HepG2 (cell line): ENCODE measurements at regions not wholly inside any gene's neighbourhood (a gene's known extent, or its start where the extent isn't known, plus 50 kb on each side); places are given as distances from the start of the nearest gene placed in this dataset.
A peak's percentile ranks its signal among the peaks of the same experiment; 100 is the strongest.

Source experiments
- ATAC-seq: fragments of 200-7000 bp; cut with Tn5 transposase; 3 replicates; pipeline ENCODE4 v1.9.1; 2020; ENCODE audit warnings: mild to moderate bottlenecking, moderate library complexity
- BruUV-seq: library from RNA; stranded (reverse); fragments of 400-500 nt; replicated peaks from 2 replicates; lab custom pipeline; 2021; lab: Mats Ljungman, UMichigan
- CTCF ChIA-PET: fragments of 300-600 bp; formaldehyde crosslinking; extraction: SDS; loops from one replicate; lab custom pipeline; 2021; ENCODE audit warnings: low total read pairs, inconsistent platforms, low intra/inter-chr PET ratio; lab: Yijun Ruan, JAX
- POLR2A ChIA-PET: fragments of 350-600 bp; sonication (Branson Sonifier 250); formaldehyde crosslinking; loops from one replicate; lab custom pipeline; 2020; ENCODE audit warnings: antibody characterized with exemption, inconsistent platforms; lab: Yijun Ruan, JAX
- DNase-seq: peaks from one replicate; pipeline ENCODE4 v3.0.0-alpha.2; 2015; ENCODE audit warnings: low spot score
- FAIRE-seq: peaks from 3 replicates; lab custom pipeline; 2011; peaks lifted over from hg19 to GRCh38; lab: Jason Lieb, UNC
- H2AFZ ChIP-seq: one replicate; pipeline ENCODE4 v1.6.1; 2011; ENCODE audit warnings: low read length, inconsistent platforms
- H3K27ac ChIP-seq: fragments of 300-600 bp; 3 replicates; pipeline ENCODE4 v1.8.0; 2011; ENCODE audit warnings: mixed run types, mild to moderate bottlenecking, mixed read lengths, low read length, inconsistent platforms; ENCODE audit not compliant: insufficient read depth; ENCODE audit errors: extremely low read length
- H3K27me3 ChIP-seq, 2 experiments: fragments of 200-600 bp in 1 of 2; 2 replicates in 1 of 2; 3 replicates in 1 of 2; pipeline versions ENCODE4 v1.6.0 to v1.8.0; 2011; ENCODE audit warnings: low read length in 2 of 2, mild to moderate bottlenecking in 2 of 2, moderate library complexity in 2 of 2, inconsistent platforms in 1 of 2; ENCODE audit not compliant: insufficient read depth in 2 of 2, control insufficient read depth in 1 of 2
- H3K36me3 ChIP-seq, 2 experiments: fragments of 200-600 bp in 1 of 2; replicated peaks in 1 of 2; 2 replicates in 1 of 2; 3 replicates in 1 of 2; pipeline versions ENCODE4 v1.5.1 to v1.8.0; 2011; ENCODE audit warnings: low read length in 2 of 2, inconsistent platforms in 1 of 2; ENCODE audit not compliant: insufficient read depth in 2 of 2, control insufficient read depth in 1 of 2
- H3K4me1 ChIP-seq: 2 replicates; pipeline ENCODE4 v1.5.1; 2012; ENCODE audit warnings: low read length, inconsistent platforms; ENCODE audit not compliant: insufficient read depth
- H3K4me2 ChIP-seq: 2 replicates; pipeline ENCODE4 v1.6.0; 2011; ENCODE audit warnings: low read depth, low read length, inconsistent platforms
- H3K4me3 ChIP-seq, 3 experiments: fragments of 200-600 bp in 1 of 3; sonication (generic), shearing (Covaris generic) in 1 of 3; replicated peaks in 1 of 3; 2 replicates each; pipeline ENCODE4 v1.5.1; 2011 to 2016; ENCODE audit warnings: low read length in 3 of 3, inconsistent platforms in 2 of 3, low read depth in 2 of 3, mild to moderate bottlenecking in 2 of 3, control low read depth in 1 of 3, mixed read lengths in 1 of 3; ENCODE audit not compliant: insufficient read depth in 1 of 3
- H3K79me2 ChIP-seq: one replicate; pipeline ENCODE4 v1.6.1; 2011; ENCODE audit warnings: low read length, inconsistent platforms; ENCODE audit not compliant: insufficient read depth
- H3K9ac ChIP-seq: 2 replicates; pipeline ENCODE4 v1.6.0; 2011; ENCODE audit warnings: mild to moderate bottlenecking, low read depth, low read length, inconsistent platforms; ENCODE audit not compliant: insufficient read depth
- H3K9me3 ChIP-seq: 2 replicates; pipeline ENCODE4 v1.5.1; 2012; ENCODE audit warnings: mild to moderate bottlenecking, low read length
- H4K20me1 ChIP-seq: 2 replicates; pipeline ENCODE4 v1.6.0; 2011; ENCODE audit warnings: inconsistent platforms, mild to moderate bottlenecking, low read length, moderate library complexity; ENCODE audit not compliant: insufficient read depth
- ASH2L ChIP-seq: fragments of 300-600, 200-600 bp; sonication (generic); IDR thresholded peaks from 2 replicates; pipeline ENCODE4 v1.7.0; 2017; ENCODE audit warnings: low read depth, mild to moderate bottlenecking, moderate library complexity, mixed read lengths, low read length; ENCODE audit not compliant: insufficient read length
- FOXJ3 ChIP-seq: sonication (generic); formaldehyde crosslinking; IDR thresholded peaks from 2 replicates; pipeline ENCODE4 v1.4.0; 2020; ENCODE audit warnings: missing genetic modification reagents, mild to moderate bottlenecking, borderline replicate concordance
- FOXP1 ChIP-seq, 2 experiments: fragments of 450-650 bp in 1 of 2; IDR thresholded peaks; 2 replicates each; pipeline ENCODE4 v1.6.1; 2017 to 2018; ENCODE audit warnings: antibody characterized with exemption in 1 of 2
- HMG20A ChIP-seq: IDR thresholded peaks from 2 replicates; pipeline ENCODE4 v1.6.1; 2016; ENCODE audit warnings: borderline replicate concordance
- HNF4G ChIP-seq, 2 experiments: sonication (generic) in 1 of 2; formaldehyde crosslinking in 1 of 2; IDR thresholded peaks; 2 replicates each; pipeline versions ENCODE4 v1.4.0 to v1.6.1; 2011 to 2020; ENCODE audit warnings: borderline replicate concordance in 2 of 2, low read depth in 2 of 2, mild to moderate bottlenecking in 2 of 2, low read length in 1 of 2, missing genetic modification reagents in 1 of 2, moderate library complexity in 1 of 2
- MAFK ChIP-seq, 2 experiments: IDR thresholded peaks in 1 of 2; conservative IDR thresholded peaks in 1 of 2; 2 replicates each; pipeline ENCODE4 v1.6.1; 2011; ENCODE audit warnings: improper control_type of control experiment in 2 of 2, low read length in 2 of 2
- TBL1XR1 ChIP-seq: fragments of 150-350 bp; IDR thresholded peaks from 2 replicates; pipeline ENCODE4 v1.6.1; 2014; ENCODE audit warnings: borderline replicate concordance, low read length; ENCODE audit not compliant: partially characterized antibody
- TCF7 ChIP-seq: sonication (generic); IDR thresholded peaks from 2 replicates; pipeline ENCODE4 v1.6.1; 2016; ENCODE audit warnings: antibody characterized with exemption, low read depth
- TMF1 ChIP-seq: sonication (generic); formaldehyde crosslinking; IDR thresholded peaks from 2 replicates; pipeline ENCODE4 v1.8.1; 2022; ENCODE audit warnings: low read depth, missing genetic modification reagents
- ZNF362 ChIP-seq: sonication (generic); formaldehyde crosslinking; IDR thresholded peaks from 2 replicates; pipeline ENCODE4 v1.4.0; 2020; ENCODE audit warnings: missing genetic modification reagents, mild to moderate bottlenecking, borderline replicate concordance
- WGBS: methylation state at CpG from one replicate; pipeline ENCODE4 v1.1.6; 2017; ENCODE audit warnings: low lambda C conversion rate; 5-methylcytosine and 5-hydroxymethylcytosine counted together
- in situ Hi-C: cut with HindIII; loops from 2 replicates; pipeline ENCODE4 v1.10.0; 2017; ENCODE audit warnings: low pct_unique_long_range_greater_than_20kb; ENCODE audit not compliant: extremely low pct_ligation_motif_present
- intact Hi-C: fragments of 100-400 bp; cut with micrococcal nuclease; formaldehyde crosslinking; loops from one replicate; pipeline ENCODE4 v1.10.0; 2022; ENCODE audit not compliant: unreplicated experiment
- TF ChIP-seq, protein P1 (sequence below): sonication (generic); formaldehyde crosslinking; conservative IDR thresholded peaks from 2 replicates; pipeline ENCODE4 v1.4.0; 2020; ENCODE audit warnings: mild to moderate bottlenecking, missing genetic modification reagents, moderate library complexity
- TF ChIP-seq, protein P2 (sequence below): sonication (generic); formaldehyde crosslinking; IDR thresholded peaks from 2 replicates; pipeline ENCODE4 v1.5.1; 2020; ENCODE audit warnings: mild to moderate bottlenecking, missing genetic modification reagents, borderline replicate concordance

- TF ChIP-seq MAFK (conservative IDR thresholded peaks at IDR 0.05 in 1 of 2, IDR thresholded peaks at IDR 0.05 in 1 of 2; ENCODE audit: low read length in 2 of 2) = no peak
These were observed 93.8 kb upstream of the FSIP2 start (continued) for GRCh38 chr2:185644828-185645227.

DNA sequence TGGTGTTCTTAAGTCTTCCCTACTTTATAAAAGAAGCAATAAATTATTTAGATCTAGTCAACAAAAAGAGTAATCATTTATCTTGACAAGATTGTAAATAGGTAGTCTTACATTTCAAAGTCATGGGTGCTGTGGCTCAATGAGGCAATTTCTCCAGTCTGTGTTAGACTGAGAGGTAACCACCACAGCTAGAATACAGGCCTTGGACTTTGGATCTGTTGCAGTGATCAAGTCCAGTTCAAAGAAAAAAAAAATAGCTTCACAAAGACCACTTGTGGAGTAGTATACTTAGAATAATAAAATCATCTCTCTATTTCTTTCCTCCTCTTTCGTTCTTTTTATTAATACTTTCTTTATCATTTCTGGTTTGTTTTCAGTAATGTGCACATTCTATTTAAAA is 93.1 kb upstream of the FSIP2 start:
- peak; percentile 84 for DNase-seq
- H3K4me1 ChIP-seq = peaks cover 36% of the 10 kb centered on the region
- no peak overlapping the region for H3K9ac ChIP-seq
- no peak overlapping the region for H3K4me2 ChIP-seq
- H3K79me2 ChIP-seq = no peaks in the 10 kb centered on the region
- no peak overlapping the region for H3K4me3 ChIP-seq
- H3K27me3 ChIP-seq = no peaks in the 10 kb centered on the region
- no peak overlapping the region for H3K27ac ChIP-seq
- intact Hi-C loops = no loop called here
- FAIRE-seq = no peak
- in situ Hi-C loops = no loop called here
- H2AFZ ChIP-seq = no peak overlapping the region
- H4K20me1 ChIP-seq = no peaks in the 10 kb centered on the region
- CTCF ChIA-PET = no interaction called here
- ATAC-seq = peak; percentile 98
- 0% methylated on average over 1 of the region's 1 CpG for WGBS
- H3K36me3 ChIP-seq = no peaks in the 10 kb centered on the region
- no peaks in the 10 kb centered on the region for H3K9me3 ChIP-seq
- BruUV-seq = no TSS peak
- POLR2A ChIA-PET = no interaction called here
- TF ChIP-seq HMG20A (CRISPR knock-in tag) (peak; percentile 92), ZNF362 (CRISPR knock-in tag) (peak; percentile 93), TBL1XR1 (peak; percentile 59), ASH2L (peak; percentile 21), TCF7 (peak; percentile 73), FOXJ3 (CRISPR knock-in tag) (peak; percentile 77), TMF1 (no peak), FOXP1 (IDR thresholded peaks at IDR 0.05) (no peak), FOXP1 (CRISPR knock-in tag; IDR thresholded peaks at IDR 0.05) (peak; percentile 66), HNF4G (IDR thresholded peaks at IDR 0.05; ENCODE audit: borderline replicate concordance, low read depth, low read length) (peak; percentile 94), HNF4G (CRISPR knock-in tag; IDR thresholded peaks at IDR 0.05; ENCODE audit: borderline replicate concordance, low read depth) (no peak)
- TF ChIP-seq, protein P1, sequence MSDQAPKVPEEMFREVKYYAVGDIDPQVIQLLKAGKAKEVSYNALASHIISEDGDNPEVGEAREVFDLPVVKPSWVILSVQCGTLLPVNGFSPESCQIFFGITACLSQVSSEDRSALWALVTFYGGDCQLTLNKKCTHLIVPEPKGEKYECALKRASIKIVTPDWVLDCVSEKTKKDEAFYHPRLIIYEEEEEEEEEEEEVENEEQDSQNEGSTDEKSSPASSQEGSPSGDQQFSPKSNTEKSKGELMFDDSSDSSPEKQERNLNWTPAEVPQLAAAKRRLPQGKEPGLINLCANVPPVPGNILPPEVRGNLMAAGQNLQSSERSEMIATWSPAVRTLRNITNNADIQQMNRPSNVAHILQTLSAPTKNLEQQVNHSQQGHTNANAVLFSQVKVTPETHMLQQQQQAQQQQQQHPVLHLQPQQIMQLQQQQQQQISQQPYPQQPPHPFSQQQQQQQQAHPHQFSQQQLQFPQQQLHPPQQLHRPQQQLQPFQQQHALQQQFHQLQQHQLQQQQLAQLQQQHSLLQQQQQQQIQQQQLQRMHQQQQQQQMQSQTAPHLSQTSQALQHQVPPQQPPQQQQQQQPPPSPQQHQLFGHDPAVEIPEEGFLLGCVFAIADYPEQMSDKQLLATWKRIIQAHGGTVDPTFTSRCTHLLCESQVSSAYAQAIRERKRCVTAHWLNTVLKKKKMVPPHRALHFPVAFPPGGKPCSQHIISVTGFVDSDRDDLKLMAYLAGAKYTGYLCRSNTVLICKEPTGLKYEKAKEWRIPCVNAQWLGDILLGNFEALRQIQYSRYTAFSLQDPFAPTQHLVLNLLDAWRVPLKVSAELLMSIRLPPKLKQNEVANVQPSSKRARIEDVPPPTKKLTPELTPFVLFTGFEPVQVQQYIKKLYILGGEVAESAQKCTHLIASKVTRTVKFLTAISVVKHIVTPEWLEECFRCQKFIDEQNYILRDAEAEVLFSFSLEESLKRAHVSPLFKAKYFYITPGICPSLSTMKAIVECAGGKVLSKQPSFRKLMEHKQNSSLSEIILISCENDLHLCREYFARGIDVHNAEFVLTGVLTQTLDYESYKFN (CRISPR knock-in tag) = peak; percentile 71
- TF ChIP-seq, protein P2, sequence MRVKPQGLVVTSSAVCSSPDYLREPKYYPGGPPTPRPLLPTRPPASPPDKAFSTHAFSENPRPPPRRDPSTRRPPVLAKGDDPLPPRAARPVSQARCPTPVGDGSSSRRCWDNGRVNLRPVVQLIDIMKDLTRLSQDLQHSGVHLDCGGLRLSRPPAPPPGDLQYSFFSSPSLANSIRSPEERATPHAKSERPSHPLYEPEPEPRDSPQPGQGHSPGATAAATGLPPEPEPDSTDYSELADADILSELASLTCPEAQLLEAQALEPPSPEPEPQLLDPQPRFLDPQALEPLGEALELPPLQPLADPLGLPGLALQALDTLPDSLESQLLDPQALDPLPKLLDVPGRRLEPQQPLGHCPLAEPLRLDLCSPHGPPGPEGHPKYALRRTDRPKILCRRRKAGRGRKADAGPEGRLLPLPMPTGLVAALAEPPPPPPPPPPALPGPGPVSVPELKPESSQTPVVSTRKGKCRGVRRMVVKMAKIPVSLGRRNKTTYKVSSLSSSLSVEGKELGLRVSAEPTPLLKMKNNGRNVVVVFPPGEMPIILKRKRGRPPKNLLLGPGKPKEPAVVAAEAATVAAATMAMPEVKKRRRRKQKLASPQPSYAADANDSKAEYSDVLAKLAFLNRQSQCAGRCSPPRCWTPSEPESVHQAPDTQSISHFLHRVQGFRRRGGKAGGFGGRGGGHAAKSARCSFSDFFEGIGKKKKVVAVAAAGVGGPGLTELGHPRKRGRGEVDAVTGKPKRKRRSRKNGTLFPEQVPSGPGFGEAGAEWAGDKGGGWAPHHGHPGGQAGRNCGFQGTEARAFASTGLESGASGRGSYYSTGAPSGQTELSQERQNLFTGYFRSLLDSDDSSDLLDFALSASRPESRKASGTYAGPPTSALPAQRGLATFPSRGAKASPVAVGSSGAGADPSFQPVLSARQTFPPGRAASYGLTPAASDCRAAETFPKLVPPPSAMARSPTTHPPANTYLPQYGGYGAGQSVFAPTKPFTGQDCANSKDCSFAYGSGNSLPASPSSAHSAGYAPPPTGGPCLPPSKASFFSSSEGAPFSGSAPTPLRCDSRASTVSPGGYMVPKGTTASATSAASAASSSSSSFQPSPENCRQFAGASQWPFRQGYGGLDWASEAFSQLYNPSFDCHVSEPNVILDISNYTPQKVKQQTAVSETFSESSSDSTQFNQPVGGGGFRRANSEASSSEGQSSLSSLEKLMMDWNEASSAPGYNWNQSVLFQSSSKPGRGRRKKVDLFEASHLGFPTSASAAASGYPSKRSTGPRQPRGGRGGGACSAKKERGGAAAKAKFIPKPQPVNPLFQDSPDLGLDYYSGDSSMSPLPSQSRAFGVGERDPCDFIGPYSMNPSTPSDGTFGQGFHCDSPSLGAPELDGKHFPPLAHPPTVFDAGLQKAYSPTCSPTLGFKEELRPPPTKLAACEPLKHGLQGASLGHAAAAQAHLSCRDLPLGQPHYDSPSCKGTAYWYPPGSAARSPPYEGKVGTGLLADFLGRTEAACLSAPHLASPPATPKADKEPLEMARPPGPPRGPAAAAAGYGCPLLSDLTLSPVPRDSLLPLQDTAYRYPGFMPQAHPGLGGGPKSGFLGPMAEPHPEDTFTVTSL (CRISPR knock-in tag) = peak; percentile 93
